SK-N-SH (cell line): ENCODE measurements at regions not wholly inside any gene's neighbourhood (a gene's known extent, or its start where the extent isn't known, plus 50 kb on each side); places are given as distances from the start of the nearest gene placed in this dataset.

Experiments
- CTCF ChIP-seq: fragments of 200-600 bp; sonication (generic); IDR thresholded peaks from 2 replicates; pipeline ENCODE4 v1.6.1; 2017; ENCODE audit warnings: antibody characterized with exemption, mild to moderate bottlenecking, moderate library complexity
- YY1 ChIP-seq: IDR thresholded peaks from 2 replicates; pipeline ENCODE4 v1.4.0; 2012; ENCODE audit warnings: low read depth, mild to moderate bottlenecking

GRCh38 chr5:92976156-92976555 is 604.9 kb downstream of the NR2F1-AS1 start:
- no peak for TF ChIP-seq CTCF
- TF ChIP-seq YY1 = no peak
